ENCODE measurements at regions not wholly inside any gene's neighbourhood (a gene's known extent, or its start where the extent isn't known, plus 50 kb on each side); places are given as distances from the start of the nearest gene placed in this dataset.

DNA sequence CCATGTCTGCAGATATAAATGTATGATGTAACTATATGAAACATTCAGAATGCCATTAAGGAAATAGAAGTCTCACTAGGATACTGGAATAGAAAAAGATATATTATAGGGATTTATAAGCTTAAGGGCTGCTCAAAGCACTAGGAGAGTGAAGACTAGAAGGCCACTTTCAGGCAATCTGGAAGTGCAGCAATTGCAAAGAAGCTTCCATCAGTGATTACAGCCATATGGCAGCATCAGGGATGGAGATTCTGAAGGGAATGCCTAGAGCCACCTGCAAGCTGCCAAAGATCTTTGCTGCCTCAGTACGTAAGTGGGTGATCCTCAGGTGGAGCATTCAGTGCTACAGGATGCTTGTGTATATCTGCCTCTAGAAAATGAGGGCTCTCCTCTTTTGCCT, 796.2 kb upstream of the EPHA7 start:
- Histone ChIP-seq H3K79me2 (ENCODE audit: control insufficient read depth, insufficient read depth, low read length) (no peaks in the 10 kb centered on the region), H3K4me2 (ENCODE audit: extremely low read depth, insufficient read depth, low read length) (no peak overlapping the region)
- TF ChIP-seq, protein P1, sequence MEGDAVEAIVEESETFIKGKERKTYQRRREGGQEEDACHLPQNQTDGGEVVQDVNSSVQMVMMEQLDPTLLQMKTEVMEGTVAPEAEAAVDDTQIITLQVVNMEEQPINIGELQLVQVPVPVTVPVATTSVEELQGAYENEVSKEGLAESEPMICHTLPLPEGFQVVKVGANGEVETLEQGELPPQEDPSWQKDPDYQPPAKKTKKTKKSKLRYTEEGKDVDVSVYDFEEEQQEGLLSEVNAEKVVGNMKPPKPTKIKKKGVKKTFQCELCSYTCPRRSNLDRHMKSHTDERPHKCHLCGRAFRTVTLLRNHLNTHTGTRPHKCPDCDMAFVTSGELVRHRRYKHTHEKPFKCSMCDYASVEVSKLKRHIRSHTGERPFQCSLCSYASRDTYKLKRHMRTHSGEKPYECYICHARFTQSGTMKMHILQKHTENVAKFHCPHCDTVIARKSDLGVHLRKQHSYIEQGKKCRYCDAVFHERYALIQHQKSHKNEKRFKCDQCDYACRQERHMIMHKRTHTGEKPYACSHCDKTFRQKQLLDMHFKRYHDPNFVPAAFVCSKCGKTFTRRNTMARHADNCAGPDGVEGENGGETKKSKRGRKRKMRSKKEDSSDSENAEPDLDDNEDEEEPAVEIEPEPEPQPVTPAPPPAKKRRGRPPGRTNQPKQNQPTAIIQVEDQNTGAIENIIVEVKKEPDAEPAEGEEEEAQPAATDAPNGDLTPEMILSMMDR (conservative IDR thresholded peaks at IDR 0.05 in 1 of 2, IDR thresholded peaks at IDR 0.05 in 1 of 2; ENCODE audit: low read depth in 1 of 2, low read length in 2 of 2): no peak
- no peak for TF ChIP-seq EZH2 (IDR thresholded peaks at IDR 0.05; ENCODE audit: low read length, missing control alignments)

DNA sequence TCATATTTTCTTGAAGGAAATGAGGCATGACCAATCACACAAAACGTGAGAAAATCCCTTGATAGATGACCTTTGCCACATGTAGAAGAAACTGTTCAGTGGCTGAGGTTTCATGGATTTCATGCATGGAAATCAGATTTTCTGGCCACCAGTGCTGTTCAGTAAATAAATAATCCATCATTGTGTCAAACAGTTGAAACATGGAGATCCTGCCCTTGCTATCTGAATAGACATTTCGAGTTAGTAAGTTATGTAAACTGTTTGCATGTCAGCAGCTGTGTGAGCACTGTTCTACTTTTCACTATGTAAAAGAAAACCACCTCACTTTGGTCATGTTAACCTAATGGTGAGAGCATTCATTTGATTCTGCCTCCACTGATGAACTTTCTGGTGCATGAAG, 793.9 kb upstream of the EPHA7 start:
- no peaks in the 10 kb centered on the region for H4K20me1 ChIP-seq (ENCODE audit: control insufficient read depth, extremely low read depth, insufficient read depth, low read length)
- no peaks in the 10 kb centered on the region for H3K27me3 ChIP-seq (ENCODE audit: control insufficient read depth, insufficient read depth, low read length)
- H3K79me2 ChIP-seq (ENCODE audit: control insufficient read depth, insufficient read depth, low read length): no peaks in the 10 kb centered on the region
- H3K27ac ChIP-seq (ENCODE audit: insufficient read depth, low read length): no peak overlapping the region
- no peak overlapping the region for H3K9ac ChIP-seq (ENCODE audit: insufficient read depth, low read length)
- DNase-seq (ENCODE audit: low read depth in 2 of 2): peak in 1 of 2 donors; percentile 5
- no peak overlapping the region for H3K4me2 ChIP-seq (ENCODE audit: extremely low read depth, insufficient read depth, low read length)
- TF ChIP-seq EZH2 (IDR thresholded peaks at IDR 0.05; ENCODE audit: low read length, missing control alignments): no peak
- TF ChIP-seq, protein P1 (conservative IDR thresholded peaks at IDR 0.05 in 1 of 2, IDR thresholded peaks at IDR 0.05 in 1 of 2; ENCODE audit: low read depth in 1 of 2, low read length in 2 of 2): no peak
- no peaks in the 10 kb centered on the region for H3K9me3 ChIP-seq (ENCODE audit: control insufficient read depth, insufficient read depth, low read depth, low read length)
- no peaks in the 10 kb centered on the region for H3K4me1 ChIP-seq (ENCODE audit: control insufficient read depth, extremely low read depth, insufficient read depth, low read length)
- H3K36me3 ChIP-seq (ENCODE audit: control insufficient read depth, insufficient read depth, low read length): no peaks in the 10 kb centered on the region
- no peak overlapping the region for H3K4me3 ChIP-seq (replicated peaks in 1 of 4; ENCODE audit: control extremely low read depth in 1 of 4, insufficient read depth in 1 of 4, low read depth in 3 of 4, low read length in 4 of 4)
- H2AFZ ChIP-seq (ENCODE audit: low read length): no peak overlapping the region

More for the DNA sequence above, 796.2 kb upstream of the EPHA7 start:
- Histone ChIP-seq H3K4me3 (replicated peaks in 1 of 4; ENCODE audit: control extremely low read depth in 1 of 4, insufficient read depth in 1 of 4, low read depth in 3 of 4, low read length in 4 of 4) (no peak overlapping the region), H4K20me1 (ENCODE audit: control insufficient read depth, extremely low read depth, insufficient read depth, low read length) (no peaks in the 10 kb centered on the region), H3K9ac (ENCODE audit: insufficient read depth, low read length) (no peak overlapping the region), H3K4me1 (ENCODE audit: control insufficient read depth, extremely low read depth, insufficient read depth, low read length) (no peaks in the 10 kb centered on the region), H3K36me3 (ENCODE audit: control insufficient read depth, insufficient read depth, low read length) (no peaks in the 10 kb centered on the region), H3K27me3 (ENCODE audit: control insufficient read depth, insufficient read depth, low read length) (no peaks in the 10 kb centered on the region), H3K27ac (ENCODE audit: insufficient read depth, low read length) (no peak overlapping the region), H2AFZ (ENCODE audit: low read length) (no peak overlapping the region), H3K9me3 (ENCODE audit: control insufficient read depth, insufficient read depth, low read depth, low read length) (no peaks in the 10 kb centered on the region)
- peak in 1 of 2 donors; percentile 1 for DNase-seq (ENCODE audit: low read depth in 2 of 2)

DNA sequence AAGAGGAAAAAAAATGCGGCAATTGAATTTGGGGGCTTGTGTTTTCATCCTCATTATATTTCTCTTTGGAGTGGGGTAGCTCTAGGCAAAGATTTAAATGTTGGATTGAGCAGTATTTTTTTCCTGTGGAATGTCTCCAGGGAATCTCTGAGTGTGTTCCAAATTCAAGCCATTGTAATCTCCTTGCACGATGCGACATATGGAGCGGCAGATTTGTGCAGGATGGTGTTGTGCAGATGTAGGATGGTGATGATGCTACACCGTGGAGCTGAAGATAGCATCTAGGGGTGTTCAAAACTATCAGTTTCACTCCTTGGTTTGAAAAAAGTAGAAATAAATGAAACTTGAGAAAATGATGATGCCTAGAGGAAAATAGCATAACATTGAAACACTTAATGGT, 777.5 kb upstream of the EPHA7 start:
- Histone ChIP-seq H3K9me3 (ENCODE audit: control insufficient read depth, insufficient read depth, low read depth, low read length) (no peaks in the 10 kb centered on the region), H2AFZ (ENCODE audit: low read length) (no peak overlapping the region), H3K4me3 (replicated peaks in 1 of 4; ENCODE audit: control extremely low read depth in 1 of 4, insufficient read depth in 1 of 4, low read depth in 3 of 4, low read length in 4 of 4) (no peak overlapping the region), H3K9ac (ENCODE audit: insufficient read depth, low read length) (no peak overlapping the region), H3K79me2 (ENCODE audit: control insufficient read depth, insufficient read depth, low read length) (no peaks in the 10 kb centered on the region), H3K36me3 (ENCODE audit: control insufficient read depth, insufficient read depth, low read length) (no peaks in the 10 kb centered on the region), H4K20me1 (ENCODE audit: control insufficient read depth, extremely low read depth, insufficient read depth, low read length) (no peaks in the 10 kb centered on the region), H3K4me1 (ENCODE audit: control insufficient read depth, extremely low read depth, insufficient read depth, low read length) (no peaks in the 10 kb centered on the region), H3K27me3 (ENCODE audit: control insufficient read depth, insufficient read depth, low read length) (no peaks in the 10 kb centered on the region), H3K4me2 (ENCODE audit: extremely low read depth, insufficient read depth, low read length) (no peak overlapping the region), H3K27ac (ENCODE audit: insufficient read depth, low read length) (no peak overlapping the region)
- TF ChIP-seq, protein P1 (conservative IDR thresholded peaks at IDR 0.05 in 1 of 2, IDR thresholded peaks at IDR 0.05 in 1 of 2; ENCODE audit: low read depth in 1 of 2, low read length in 2 of 2): no peak
- no peak for TF ChIP-seq EZH2 (IDR thresholded peaks at IDR 0.05; ENCODE audit: low read length, missing control alignments)
- no peak for DNase-seq (ENCODE audit: low read depth in 2 of 2)
